ENCODE measurements at regions not wholly inside any gene's neighbourhood (a gene's known extent, or its start where the extent isn't known, plus 50 kb on each side); places are given as distances from the start of the nearest gene placed in this dataset.

GRCh38 chr5:111932199-111932598 is 175.2 kb upstream of the NREP start:
- TF ChIP-seq, protein P1, sequence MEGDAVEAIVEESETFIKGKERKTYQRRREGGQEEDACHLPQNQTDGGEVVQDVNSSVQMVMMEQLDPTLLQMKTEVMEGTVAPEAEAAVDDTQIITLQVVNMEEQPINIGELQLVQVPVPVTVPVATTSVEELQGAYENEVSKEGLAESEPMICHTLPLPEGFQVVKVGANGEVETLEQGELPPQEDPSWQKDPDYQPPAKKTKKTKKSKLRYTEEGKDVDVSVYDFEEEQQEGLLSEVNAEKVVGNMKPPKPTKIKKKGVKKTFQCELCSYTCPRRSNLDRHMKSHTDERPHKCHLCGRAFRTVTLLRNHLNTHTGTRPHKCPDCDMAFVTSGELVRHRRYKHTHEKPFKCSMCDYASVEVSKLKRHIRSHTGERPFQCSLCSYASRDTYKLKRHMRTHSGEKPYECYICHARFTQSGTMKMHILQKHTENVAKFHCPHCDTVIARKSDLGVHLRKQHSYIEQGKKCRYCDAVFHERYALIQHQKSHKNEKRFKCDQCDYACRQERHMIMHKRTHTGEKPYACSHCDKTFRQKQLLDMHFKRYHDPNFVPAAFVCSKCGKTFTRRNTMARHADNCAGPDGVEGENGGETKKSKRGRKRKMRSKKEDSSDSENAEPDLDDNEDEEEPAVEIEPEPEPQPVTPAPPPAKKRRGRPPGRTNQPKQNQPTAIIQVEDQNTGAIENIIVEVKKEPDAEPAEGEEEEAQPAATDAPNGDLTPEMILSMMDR (IDR thresholded peaks at IDR 0.05) = no peak
- no peak for TF ChIP-seq POLR2A (IDR thresholded peaks at IDR 0.05)

Measured in esophagus squamous epithelium (tissue), 4 donors.